Naive thymus-derived CD8-positive, alpha-beta T cell (primary cell): ENCODE measurements at regions not wholly inside any gene's neighbourhood (a gene's known extent, or its start where the extent isn't known, plus 50 kb on each side); places are given as distances from the start of the nearest gene placed in this dataset.

Source experiments
- ATAC-seq, 2 donors: fragments of 150-1000 bp; cut with Tn5 transposase in 1 of 2; sonication (Bioruptor Pico), chemical (Tn5 transposase) in 1 of 2; 1 replicate in 1 of 2; 2 replicates in 1 of 2; pipeline ENCODE4 v1.10.0; 2021; ENCODE audit warnings: mild to moderate bottlenecking in 2 of 2, moderate library complexity in 2 of 2
- POLR2A ChIA-PET: fragments of 350-600 bp; sonication (Branson Sonifier 250); formaldehyde crosslinking; loops from one replicate; lab custom pipeline; 2021; ENCODE audit warnings: antibody characterized with exemption; lab: Charles Lee
- DNase-seq, 10 donors: peaks; one replicate each; pipeline versions ENCODE4 v3.0.0 to v3.0.0-alpha.2; 2020 to 2022
- H3K27ac Mint-ChIP-seq, 10 donors: one replicate each; pipeline ENCODE4 v1.8.0; 2020 to 2022; ENCODE audit warnings: mild to moderate bottlenecking in 10 of 10, mixed read lengths in 10 of 10, moderate library complexity in 4 of 10, inconsistent platforms in 1 of 10
- H3K27me3 Mint-ChIP-seq, 5 donors: one replicate each; pipeline ENCODE4 v1.8.0; 2021 to 2022; ENCODE audit warnings: mixed read lengths in 5 of 5
- H3K36me3 Mint-ChIP-seq, 3 donors: one replicate each; pipeline ENCODE4 v1.8.0; 2020 to 2022; ENCODE audit warnings: mixed read lengths in 3 of 3, mild to moderate bottlenecking in 2 of 3, inconsistent platforms in 1 of 3
- H3K4me1 Mint-ChIP-seq, 4 donors: one replicate each; pipeline ENCODE4 v1.8.0; 2021 to 2022; ENCODE audit warnings: mixed read lengths in 4 of 4
- H3K4me3 Mint-ChIP-seq, 10 donors: one replicate each; pipeline ENCODE4 v1.8.0; 2020 to 2022; ENCODE audit warnings: mild to moderate bottlenecking in 10 of 10, mixed read lengths in 10 of 10, moderate library complexity in 6 of 10, inconsistent platforms in 1 of 10
- H3K9me3 Mint-ChIP-seq, 9 donors: one replicate each; pipeline ENCODE4 v1.8.0; 2020 to 2022; ENCODE audit warnings: mixed read lengths in 9 of 9, mild to moderate bottlenecking in 3 of 9, inconsistent platforms in 1 of 9, moderate library complexity in 1 of 9

DNA sequence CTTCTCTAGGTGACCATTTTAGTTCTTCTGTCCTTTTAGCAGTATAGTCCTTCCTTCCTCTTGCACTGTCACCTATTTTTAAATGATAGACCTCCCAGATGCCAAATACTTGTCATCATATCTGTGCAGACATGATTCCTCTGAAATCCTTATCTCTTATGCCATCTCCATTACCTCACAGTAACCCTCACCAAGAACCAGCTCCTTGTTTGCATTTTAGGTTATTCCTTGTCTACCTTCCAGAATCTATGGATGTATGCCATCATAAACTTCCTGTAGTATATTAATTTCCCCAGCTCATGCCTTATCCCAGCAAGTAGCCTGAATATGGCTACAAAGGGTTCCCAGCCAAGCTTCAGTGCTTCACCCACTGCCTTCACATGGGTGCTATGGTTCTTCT lies 1347.2 kb downstream of the ROBO1 start:
- ATAC-seq (no peak), DNase-seq (no peak)
- H3K27ac Mint-ChIP-seq = no peak overlapping the region
- no peaks in the 10 kb centered on the region for H3K4me1 Mint-ChIP-seq
- no peak overlapping the region for H3K4me3 Mint-ChIP-seq
- no peaks in the 10 kb centered on the region for H3K27me3 Mint-ChIP-seq
- POLR2A ChIA-PET = no interaction called here
- H3K9me3 Mint-ChIP-seq = peaks cover 0 to 15% (median 2%) of the 10 kb centered on the region in 9 donors
- peaks cover 0 to 2% (median 0%) of the 10 kb centered on the region in 3 donors for H3K36me3 Mint-ChIP-seq

DNA sequence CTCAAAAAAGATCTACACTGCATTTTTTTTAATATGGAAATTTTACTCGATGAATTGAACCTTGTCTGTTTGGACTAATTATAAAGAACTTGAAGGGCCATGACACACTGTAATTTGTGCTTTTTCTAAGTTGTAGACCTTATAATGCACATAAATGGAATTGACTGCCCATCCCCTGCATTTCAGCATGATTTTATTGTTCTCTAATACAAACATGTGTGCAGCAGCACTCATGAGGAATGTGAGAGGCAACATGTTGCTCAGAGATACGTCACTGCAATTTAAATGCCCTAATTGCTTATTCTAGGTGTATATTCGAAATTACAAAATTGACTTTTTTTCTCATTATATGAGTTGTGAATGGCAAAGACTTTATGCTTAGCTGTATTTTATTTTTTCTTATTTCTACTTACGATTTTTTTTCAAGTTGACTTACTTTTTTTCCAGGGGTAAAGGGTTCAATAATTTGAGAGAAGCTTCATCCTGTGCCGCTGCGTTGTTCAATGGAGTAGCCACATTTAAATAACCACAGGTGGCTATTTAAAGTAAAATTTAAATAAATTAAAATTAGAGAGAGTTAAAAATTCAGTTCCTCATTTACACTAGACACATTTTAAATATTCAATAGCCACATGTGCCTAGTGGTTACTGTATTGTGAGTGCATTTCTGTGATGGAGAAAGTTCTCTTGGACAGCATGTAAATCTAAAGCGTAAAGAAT lies 1346.4 kb downstream of the ROBO1 start:
- no peak overlapping the region for H3K27ac Mint-ChIP-seq
- no peaks in the 10 kb centered on the region for H3K27me3 Mint-ChIP-seq
- no peaks in the 10 kb centered on the region for H3K4me1 Mint-ChIP-seq
- no peaks in the 10 kb centered on the region for H3K36me3 Mint-ChIP-seq
- ATAC-seq = no peak
- no peak for DNase-seq
- POLR2A ChIA-PET = no interaction called here
- H3K4me3 Mint-ChIP-seq = no peak overlapping the region
- H3K9me3 Mint-ChIP-seq = peaks cover 0 to 15% (median 2%) of the 10 kb centered on the region in 9 donors

DNA sequence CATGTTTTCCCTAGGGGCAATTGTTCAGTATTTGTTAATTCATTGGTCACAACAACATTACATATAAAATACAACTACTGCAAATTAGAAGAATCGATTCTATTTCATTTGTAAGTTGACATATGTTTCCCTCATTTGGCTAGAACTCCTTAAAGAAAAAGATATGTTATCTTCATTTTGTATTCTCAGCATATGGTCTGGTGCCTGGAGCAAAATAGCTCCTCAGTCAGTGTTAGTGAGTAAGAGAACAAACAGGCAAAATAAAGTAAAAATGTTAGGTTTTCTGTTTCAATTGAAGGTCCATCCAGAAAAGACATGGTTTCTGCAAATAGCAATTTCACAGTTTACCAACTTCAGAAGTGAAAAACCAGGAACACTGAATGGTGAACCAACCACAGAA lies 1343.1 kb downstream of the ROBO1 start:
- no peak for DNase-seq
- Mint-ChIP-seq H3K4me1 (no peaks in the 10 kb centered on the region), H3K4me3 (no peak overlapping the region), H3K36me3 (no peaks in the 10 kb centered on the region), H3K27me3 (no peaks in the 10 kb centered on the region), H3K9me3 (peaks cover 3 to 35% (median 6%) of the 10 kb centered on the region in 9 donors), H3K27ac (no peak overlapping the region)
- POLR2A ChIA-PET = no interaction called here
- no peak for ATAC-seq

DNA sequence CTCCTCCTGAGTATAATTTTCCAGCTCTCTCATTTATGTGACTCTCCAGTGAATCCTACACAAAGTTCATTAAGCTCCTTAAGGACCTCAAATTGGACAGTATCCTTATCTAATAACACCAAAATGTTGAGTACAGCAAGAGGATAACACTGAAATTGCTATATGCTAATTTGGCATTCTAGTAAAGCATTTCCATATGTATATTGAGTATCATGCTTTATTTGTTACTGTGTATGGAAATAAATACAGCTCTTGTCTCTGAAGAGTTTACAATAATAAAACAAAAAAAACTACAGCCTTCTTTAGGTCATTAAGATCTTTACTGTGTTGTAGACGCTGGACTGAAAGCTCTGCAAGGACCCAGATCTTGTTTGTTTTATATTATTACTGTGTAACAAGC lies 1341.3 kb downstream of the ROBO1 start:
- H3K27ac Mint-ChIP-seq = no peak overlapping the region
- POLR2A ChIA-PET = no interaction called here
- H3K9me3 Mint-ChIP-seq = peaks cover 0 to 42% (median 6%) of the 10 kb centered on the region in 9 donors
- H3K27me3 Mint-ChIP-seq = no peaks in the 10 kb centered on the region
- DNase-seq = no peak
- H3K4me3 Mint-ChIP-seq = no peak overlapping the region
- no peaks in the 10 kb centered on the region for H3K36me3 Mint-ChIP-seq
- no peaks in the 10 kb centered on the region for H3K4me1 Mint-ChIP-seq
- no peak for ATAC-seq

GRCh38 chr3:78427303-78427702 lies 1340.5 kb downstream of the ROBO1 start:
- peaks cover 0 to 42% (median 7%) of the 10 kb centered on the region in 9 donors for H3K9me3 Mint-ChIP-seq
- H3K27ac Mint-ChIP-seq = no peak overlapping the region
- POLR2A ChIA-PET = no interaction called here
- ATAC-seq = no peak
- H3K27me3 Mint-ChIP-seq = no peaks in the 10 kb centered on the region
- no peak for DNase-seq
- H3K4me3 Mint-ChIP-seq = no peak overlapping the region
- no peaks in the 10 kb centered on the region for H3K36me3 Mint-ChIP-seq
- no peaks in the 10 kb centered on the region for H3K4me1 Mint-ChIP-seq

DNA sequence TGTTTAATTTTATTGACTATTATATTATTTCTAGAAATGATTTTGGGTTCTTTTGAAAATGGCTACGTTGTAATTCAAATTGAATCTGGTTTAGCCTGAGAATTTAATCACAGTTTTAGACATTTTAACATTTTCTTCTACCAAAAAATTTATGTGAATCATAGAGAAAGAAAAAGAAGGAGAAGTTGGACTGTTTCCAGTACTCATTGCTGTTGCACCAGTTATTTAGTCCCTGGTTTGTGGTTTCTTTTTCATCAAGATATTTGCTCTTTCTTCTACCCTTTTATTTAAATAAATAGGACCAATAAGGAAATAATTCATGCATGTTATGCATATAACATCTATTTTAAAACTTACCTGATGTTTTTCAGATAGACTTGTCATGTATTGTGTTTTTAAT lies 1337.1 kb downstream of the ROBO1 start:
- Mint-ChIP-seq H3K4me1 (no peaks in the 10 kb centered on the region), H3K27ac (no peak overlapping the region), H3K36me3 (no peaks in the 10 kb centered on the region), H3K9me3 (peaks cover 0 to 42% (median 11%) of the 10 kb centered on the region in 9 donors), H3K27me3 (no peaks in the 10 kb centered on the region), H3K4me3 (no peak overlapping the region)
- no peak for ATAC-seq
- no peak for DNase-seq
- POLR2A ChIA-PET = no interaction called here

- Mint-ChIP-seq H3K4me3 (no peak overlapping the region), H3K27ac (no peak overlapping the region), H3K4me1 (no peaks in the 10 kb centered on the region), H3K9me3 (peaks cover 0 to 17% (median 8%) of the 10 kb centered on the region in 9 donors), H3K36me3 (no peaks in the 10 kb centered on the region), H3K27me3 (no peaks in the 10 kb centered on the region)
- no peak for DNase-seq
- POLR2A ChIA-PET = no interaction called here
- ATAC-seq = no peak
Observed at GRCh38 chr3:78434801-78435200, 1333.0 kb downstream of the ROBO1 start.

GRCh38 chr3:78455166-78455565 lies 1312.6 kb downstream of the ROBO1 start:
- no peak for ATAC-seq
- POLR2A ChIA-PET = no interaction called here
- no peaks in the 10 kb centered on the region for H3K27me3 Mint-ChIP-seq
- H3K36me3 Mint-ChIP-seq = no peaks in the 10 kb centered on the region
- no peak overlapping the region for H3K4me3 Mint-ChIP-seq
- H3K27ac Mint-ChIP-seq = no peak overlapping the region
- H3K9me3 Mint-ChIP-seq = peaks cover 0 to 19% (median 10%) of the 10 kb centered on the region in 9 donors
- no peaks in the 10 kb centered on the region for H3K4me1 Mint-ChIP-seq
- no peak for DNase-seq

- Mint-ChIP-seq H3K4me3 (no peak overlapping the region), H3K27me3 (no peaks in the 10 kb centered on the region), H3K9me3 (peaks cover 0 to 26% (median 10%) of the 10 kb centered on the region in 9 donors), H3K4me1 (no peaks in the 10 kb centered on the region), H3K36me3 (no peaks in the 10 kb centered on the region), H3K27ac (no peak overlapping the region)
- no peak for ATAC-seq
- POLR2A ChIA-PET = no interaction called here
- no peak for DNase-seq
Observed at GRCh38 chr3:78455712-78456433, 1311.9 kb downstream of the ROBO1 start.

DNA sequence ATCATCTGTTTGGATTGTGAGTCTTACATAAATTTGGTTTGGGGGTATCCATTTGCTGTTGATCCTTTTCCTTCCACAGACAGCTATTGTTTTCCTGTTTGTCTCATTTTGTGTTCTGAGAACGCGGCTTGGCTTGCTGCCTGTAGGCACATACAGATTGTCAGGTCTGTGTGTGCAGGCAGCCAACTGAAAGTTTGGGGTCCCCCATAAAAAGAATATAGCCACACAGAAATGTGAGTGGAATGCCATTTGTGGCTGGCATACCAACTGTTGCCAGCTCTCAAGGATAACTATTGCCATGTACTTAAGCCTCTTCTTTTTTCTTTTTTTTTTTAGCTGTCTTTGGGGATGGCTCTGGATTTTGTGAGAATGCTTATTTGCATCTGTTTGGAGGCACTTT lies 1308.0 kb downstream of the ROBO1 start:
- ATAC-seq (no peak), DNase-seq (no peak)
- Mint-ChIP-seq H3K4me1 (no peaks in the 10 kb centered on the region), H3K4me3 (no peak overlapping the region), H3K27me3 (no peaks in the 10 kb centered on the region), H3K36me3 (no peaks in the 10 kb centered on the region), H3K9me3 (peaks cover 6 to 42% (median 15%) of the 10 kb centered on the region in 9 donors), H3K27ac (no peak overlapping the region)
- POLR2A ChIA-PET = no interaction called here

DNA sequence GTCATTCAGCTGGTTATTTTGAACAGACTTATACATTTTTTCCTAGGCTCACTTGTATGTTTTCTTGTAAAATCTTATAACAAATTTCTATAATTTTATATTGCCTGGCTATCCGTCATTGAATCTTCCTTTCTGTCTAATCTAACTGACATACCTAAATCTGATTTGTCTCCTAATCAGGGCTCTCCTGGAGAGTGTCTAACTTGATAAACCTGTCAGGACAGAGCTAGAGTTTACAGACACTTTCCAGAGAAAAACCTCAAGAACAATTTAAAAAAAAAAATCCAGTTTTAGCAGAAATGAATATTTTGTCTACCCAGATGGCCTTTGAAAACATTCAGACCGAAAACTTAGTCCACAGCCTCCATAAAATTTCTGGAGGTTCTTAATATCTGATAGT lies 1305.8 kb downstream of the ROBO1 start:
- Mint-ChIP-seq H3K27me3 (no peaks in the 10 kb centered on the region), H3K36me3 (no peaks in the 10 kb centered on the region), H3K27ac (no peak overlapping the region), H3K4me3 (no peak overlapping the region), H3K4me1 (no peaks in the 10 kb centered on the region), H3K9me3 (peaks cover 14 to 62% (median 20%) of the 10 kb centered on the region in 9 donors)
- POLR2A ChIA-PET = no interaction called here
- ATAC-seq = no peak
- no peak for DNase-seq

DNA sequence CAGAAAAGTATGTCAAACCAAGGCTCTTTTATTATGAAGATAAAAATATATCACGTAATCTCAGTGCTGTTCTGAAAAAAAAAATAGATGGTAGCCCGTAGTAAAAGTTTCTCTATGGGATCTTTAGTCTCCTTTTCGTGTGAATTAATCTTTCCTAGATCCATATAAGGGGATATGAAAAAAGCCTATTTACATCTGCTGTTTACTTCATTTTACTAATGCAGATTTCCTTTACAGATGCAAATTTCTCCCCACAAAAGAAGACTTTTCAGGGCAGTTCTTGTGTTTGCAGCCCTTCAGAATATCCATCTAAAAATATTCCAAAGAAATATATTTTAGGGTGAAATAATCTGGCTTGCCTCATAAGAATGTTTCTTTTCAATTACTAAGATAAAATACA lies 1291.7 kb downstream of the ROBO1 start:
- Mint-ChIP-seq H3K36me3 (peaks cover 0 to 7% (median 0%) of the 10 kb centered on the region in 3 donors), H3K9me3 (peaks cover 0 to 38% (median 16%) of the 10 kb centered on the region in 9 donors), H3K4me1 (no peaks in the 10 kb centered on the region), H3K4me3 (no peak overlapping the region), H3K27me3 (no peaks in the 10 kb centered on the region), H3K27ac (no peak overlapping the region)
- DNase-seq = no peak
- POLR2A ChIA-PET = no interaction called here
- no peak for ATAC-seq

DNA sequence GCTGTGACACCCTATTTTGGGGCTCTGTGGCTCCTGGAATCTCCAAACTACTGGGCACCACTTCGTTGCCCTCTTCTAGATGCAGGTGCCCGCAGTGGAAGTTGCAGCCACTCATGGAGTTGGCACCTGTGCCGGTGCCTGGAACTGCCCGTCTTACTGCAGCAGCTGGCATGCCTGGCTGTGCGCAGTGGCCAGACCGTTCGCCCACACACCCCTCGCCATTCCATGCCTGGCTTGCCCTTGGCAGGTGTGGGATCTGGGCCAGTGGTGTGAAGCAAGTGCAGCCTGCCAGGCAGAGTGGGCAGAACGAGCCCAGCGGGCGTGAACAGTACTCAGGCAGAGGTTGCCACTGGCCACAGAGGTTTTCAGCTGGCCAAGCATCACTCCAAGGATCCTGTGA lies 1286.7 kb downstream of the ROBO1 start:
- no peak for DNase-seq
- POLR2A ChIA-PET = no interaction called here
- no peak overlapping the region for H3K27ac Mint-ChIP-seq
- no peaks in the 10 kb centered on the region for H3K27me3 Mint-ChIP-seq
- H3K36me3 Mint-ChIP-seq = peaks cover 0 to under 1% (median 0%) of the 10 kb centered on the region in 3 donors
- H3K4me3 Mint-ChIP-seq = no peak overlapping the region
- ATAC-seq = no peak
- H3K4me1 Mint-ChIP-seq = no peaks in the 10 kb centered on the region
- peaks cover 0 to 29% (median 5%) of the 10 kb centered on the region in 9 donors for H3K9me3 Mint-ChIP-seq
